Pons (tissue), 1 donor: ENCODE measurements at regions not wholly inside any gene's neighbourhood (a gene's known extent, or its start where the extent isn't known, plus 50 kb on each side); places are given as distances from the start of the nearest gene placed in this dataset.
"Not testable (repeated sequence)": the region's sequence is repeated elsewhere in the genome, so short reads cannot be mapped to it uniquely, and the experiment has no call there.

ENCODE experiments used
- DNase-seq: peaks from one replicate; pipeline ENCODE4 v3.0.0-alpha.2; 2016; ENCODE audit warnings: low spot score

DNA sequence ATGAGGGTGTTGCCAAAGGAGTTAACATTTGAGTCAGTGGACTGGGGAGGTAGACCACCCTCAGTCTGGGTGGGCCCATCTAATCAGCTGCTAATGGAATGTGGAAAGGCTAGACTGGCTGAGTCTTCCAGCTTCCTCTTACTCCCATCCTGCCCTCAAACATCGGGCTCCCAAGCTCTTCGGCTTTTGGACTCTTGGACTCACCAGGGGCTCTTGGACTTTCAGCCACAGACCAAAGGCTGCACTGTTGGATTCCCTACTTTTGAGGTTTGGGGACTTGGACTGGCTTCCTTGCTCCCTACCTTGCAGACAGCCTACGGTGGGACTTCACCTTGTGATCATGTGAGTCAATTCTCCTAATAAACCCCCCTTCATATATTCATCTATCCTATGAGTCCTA lies 276.6 kb upstream of the DIO3 start:
- DNase-seq = no peak

DNA sequence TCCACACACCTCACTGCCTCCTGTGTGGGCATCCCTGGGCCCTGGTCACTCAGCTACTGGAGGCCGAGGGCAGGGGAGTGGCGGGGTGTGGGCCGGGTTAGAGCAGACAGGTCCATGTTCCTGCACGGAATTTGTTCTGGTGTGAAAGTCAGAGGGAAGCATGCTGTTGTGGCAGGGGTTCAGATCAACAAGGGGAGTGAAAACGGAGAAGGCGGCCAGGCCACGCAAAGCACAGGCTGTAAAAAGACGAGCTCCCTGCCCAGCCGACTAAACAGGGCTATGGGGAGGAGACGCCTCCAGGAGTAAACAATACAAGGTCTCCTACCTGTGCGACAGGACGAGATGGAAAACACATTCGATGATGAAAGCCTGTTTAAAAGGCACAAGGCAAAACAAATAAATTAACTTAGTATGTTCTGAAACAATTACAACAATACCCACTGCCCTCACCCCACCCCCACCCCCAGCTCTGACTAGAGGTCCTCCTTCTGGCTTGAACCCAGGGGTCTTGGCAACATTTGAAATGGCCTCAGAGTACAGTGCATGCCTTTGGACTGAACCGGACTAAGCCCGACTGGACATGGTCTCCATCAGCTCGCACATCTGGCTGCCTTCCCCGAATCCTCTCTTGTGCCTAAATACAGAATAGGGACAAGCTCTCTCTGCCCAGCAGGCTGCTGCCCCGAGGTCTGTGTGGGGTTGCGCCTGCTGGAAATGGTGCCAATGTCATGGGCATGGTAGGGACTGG lies 274.9 kb upstream of the DIO3 start:
- no peak for DNase-seq

DNA sequence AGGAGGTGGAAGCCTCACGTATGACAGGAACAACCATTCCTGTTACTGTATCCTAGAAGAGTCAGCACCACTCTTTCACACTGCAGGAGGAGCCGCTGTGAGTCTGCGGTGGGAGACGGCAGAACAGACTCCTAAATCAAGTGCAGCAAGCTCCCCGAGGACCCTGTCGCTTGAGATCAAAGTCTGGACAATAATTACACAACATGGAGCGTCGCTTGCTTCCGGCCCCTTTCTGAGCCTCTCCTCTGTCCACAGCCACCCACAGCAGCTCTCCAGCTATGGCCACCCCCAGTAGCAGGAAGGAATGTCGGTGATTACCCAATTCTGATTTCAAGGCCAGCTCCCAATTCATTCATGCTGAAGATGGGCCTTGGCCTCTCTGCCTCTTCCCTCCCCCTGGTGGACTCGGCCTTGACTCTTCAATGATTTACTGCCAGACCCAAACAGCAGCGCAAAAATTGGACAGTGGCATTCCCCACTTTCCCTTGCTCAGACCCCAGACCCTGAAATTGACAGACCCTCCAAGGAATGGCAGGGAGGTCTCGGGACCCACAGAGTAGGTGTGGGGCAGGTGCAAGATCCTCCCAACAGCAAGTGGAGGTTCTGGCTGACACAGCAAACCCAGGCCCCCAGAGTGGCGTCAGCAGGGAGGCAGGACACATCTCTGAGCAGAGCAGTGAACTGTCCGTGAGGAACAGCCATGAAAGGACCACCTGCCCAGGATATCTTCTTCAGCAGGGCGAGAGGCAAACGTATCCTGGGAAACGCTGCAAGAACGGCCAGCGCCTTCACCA lies 272.7 kb upstream of the DIO3 start:
- DNase-seq = no peak

DNA sequence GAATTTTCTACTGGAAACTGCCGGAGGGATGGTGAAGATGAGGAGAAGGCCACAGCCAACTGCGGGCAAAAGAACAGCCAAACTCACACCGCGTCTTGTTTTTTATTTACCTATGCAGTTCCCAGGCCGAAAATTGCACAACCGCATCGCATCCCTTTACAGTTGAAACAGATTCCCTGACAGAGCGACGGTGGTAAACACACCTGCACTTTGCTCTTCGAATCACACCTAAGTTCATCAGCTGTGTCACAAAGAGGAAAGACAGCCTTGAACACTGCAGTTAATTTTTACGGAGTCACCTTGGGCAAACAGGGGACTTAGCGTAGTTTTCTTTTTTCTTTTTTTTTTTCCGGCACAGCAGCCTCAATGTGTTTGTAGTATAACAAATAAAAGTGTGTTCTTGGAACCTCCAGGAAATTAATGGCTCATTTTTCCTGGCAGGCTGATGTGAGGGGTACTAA lies 272.0 kb upstream of the DIO3 start:
- no peak for DNase-seq

DNA sequence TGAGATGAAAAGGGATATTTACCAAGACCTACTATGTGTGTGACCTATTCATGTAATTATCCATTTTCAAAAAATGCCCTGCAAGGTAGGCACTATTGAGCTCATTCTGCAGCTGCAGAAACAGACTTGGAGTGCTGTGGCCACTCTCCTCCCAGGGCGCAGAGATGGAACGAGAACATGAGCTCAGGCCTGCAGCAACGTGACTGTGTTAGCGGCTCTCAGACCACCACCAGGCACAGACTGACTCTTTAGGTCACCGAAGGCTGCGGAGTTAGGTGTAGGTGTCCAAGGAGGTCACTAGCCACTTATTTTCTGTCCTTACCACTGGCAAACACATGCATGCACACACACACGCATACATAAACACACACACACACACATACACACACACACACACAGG lies 271.4 kb upstream of the DIO3 start:
- DNase-seq = no peak

DNA sequence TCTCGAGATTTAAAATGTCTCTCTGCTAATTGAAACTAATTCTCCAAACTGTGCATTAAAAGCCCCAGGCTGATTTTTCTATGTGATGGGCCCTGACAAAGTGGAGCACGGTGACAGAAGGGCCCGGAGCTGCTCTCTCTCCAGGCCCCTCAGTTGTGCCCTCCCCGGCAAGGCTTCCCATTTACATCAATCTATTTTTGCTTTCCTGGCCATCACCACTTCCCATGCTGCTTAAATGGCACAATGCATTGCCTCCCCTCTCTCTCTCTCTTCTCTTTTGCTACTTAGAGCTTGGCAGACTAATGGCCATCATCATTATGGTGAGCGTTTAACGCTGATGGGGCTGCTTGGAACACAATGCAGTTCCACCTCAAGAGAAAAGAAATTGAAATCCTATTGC lies 270.7 kb upstream of the DIO3 start:
- DNase-seq = no peak

DNA sequence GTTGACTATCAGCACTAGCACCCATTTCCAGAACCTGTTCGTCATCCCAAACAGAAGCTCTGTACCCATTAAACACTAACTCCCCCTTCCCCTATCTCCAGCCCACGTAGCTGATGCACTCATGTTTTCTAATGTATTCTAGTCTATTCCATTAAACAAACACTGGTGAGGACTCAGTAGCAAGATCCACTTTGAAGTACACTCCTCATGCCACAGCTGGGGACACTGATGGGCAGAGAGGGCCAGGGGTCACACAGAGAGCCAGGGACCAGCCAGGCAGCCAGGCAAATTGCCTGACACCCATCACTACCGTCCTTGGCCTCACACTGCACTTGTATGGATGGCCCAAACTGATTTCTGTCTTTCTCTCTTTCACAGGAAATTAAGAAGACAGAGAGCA lies 269.9 kb upstream of the DIO3 start:
- no peak for DNase-seq

DNA sequence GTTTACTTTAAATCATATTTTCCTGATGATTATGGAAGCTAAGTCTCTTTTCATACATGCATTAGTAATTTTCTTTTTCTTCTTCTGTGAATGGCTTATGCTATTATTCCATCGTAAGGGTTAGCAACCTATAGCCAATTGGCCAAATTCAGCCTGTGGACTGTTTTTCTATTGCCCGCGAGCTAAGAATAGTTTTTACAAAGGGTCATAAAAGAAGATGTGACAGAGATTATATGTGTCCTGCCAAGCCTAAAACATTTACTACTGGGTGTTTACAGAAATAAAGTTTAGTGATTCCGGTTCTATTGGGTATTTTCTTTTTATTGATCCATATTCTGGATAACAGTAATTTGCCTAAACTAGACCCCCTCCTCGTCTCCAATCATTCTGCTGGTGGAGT lies 268.8 kb upstream of the DIO3 start:
- DNase-seq = no peak

DNA sequence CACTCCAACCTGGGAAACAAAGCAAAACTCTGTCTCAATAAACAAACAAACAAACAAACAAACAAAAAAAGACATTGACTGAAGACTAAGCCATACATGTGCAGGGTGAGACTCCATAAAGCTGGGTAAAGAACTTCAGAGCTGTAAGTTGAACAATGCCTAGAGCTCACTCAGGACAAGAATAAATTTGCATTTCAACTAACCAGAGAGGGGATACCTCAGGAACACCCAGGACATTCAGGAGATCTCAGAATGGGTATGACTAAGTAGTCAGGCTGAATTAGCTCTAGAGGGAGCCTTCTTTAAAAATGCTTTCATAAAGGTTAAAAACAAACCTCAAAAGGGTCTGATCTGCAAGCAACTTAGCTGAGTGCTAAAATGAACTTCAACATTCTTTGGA lies 267.7 kb upstream of the DIO3 start:
- no peak for DNase-seq

DNA sequence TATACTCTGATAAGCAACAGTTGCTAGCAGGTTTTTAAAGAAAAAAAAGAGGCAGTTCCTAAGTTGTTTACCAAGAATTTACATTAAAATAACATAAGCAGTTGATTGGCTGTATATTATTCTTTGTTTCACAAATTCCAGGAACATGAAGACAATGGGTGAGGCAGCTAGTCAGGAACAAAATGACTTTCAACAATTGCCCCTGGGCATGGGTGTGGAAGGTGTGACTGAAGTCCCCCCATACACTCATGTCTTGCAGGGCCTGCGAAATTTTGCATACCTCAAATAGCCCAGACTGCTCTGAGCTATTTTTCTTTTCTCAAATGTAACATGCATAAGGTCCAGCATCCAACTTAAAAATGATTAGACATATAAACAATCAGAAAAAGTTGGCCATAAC lies 267.2 kb upstream of the DIO3 start:
- DNase-seq = no peak

DNA sequence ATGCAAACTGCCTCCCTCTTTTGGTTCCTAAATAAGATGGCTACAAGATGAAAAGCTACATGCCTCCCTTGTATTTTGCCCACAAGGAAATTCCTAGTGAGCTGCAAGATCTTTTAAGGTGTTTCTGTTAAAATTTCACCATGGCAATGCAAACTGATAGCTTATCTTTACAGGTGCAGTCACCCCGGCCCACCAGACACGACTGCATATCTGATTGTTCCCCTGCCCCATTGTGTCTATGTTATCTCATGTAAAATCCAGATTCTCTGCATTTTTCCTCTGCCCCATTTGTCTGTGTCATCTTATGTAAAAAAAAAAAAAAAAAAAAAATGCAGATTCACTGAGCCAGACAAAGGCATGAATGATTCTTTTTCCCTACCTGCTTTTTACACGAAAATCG lies 261.5 kb upstream of the DIO3 start:
- DNase-seq = not testable (repeated sequence)

DNA sequence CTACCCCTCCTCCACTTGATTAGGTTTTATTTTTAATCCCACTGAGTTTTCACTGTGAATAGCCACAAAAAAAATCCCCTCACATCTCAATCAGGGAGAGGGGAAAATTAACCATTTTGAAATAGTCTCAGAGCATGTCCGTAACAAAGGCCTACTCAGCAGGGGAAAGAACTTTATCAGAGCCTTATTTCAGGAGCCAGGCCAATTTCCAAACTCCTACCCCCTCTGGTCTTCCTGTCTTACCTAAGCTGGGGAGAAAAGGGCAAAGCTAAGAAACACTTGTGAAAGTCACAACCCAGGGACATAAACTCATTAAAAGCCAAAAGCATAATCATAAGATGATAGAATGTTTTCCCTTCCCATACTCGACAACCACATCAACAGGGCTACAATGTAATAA lies 260.3 kb upstream of the DIO3 start:
- DNase-seq = no peak

DNA sequence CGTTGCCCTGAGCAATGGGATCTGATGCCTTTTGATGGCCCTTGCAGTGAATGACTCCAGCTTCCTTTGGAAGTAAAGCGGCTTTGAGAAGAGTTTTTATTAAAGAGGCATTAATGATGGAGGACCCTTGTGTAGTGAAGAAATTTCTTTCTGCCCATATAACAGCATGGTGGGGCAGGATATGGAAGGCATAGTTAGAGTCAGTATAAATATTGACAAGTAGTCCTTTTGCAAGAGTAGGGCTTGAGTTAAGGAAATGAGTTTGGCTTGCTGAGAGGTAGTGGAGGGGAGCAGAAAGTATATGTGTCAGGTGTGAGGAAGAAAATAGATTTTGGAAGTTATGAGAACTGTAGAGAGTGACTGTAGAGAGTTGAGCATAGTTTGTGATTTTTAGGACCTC lies 254.1 kb upstream of the DIO3 start:
- not testable (repeated sequence) for DNase-seq

DNA sequence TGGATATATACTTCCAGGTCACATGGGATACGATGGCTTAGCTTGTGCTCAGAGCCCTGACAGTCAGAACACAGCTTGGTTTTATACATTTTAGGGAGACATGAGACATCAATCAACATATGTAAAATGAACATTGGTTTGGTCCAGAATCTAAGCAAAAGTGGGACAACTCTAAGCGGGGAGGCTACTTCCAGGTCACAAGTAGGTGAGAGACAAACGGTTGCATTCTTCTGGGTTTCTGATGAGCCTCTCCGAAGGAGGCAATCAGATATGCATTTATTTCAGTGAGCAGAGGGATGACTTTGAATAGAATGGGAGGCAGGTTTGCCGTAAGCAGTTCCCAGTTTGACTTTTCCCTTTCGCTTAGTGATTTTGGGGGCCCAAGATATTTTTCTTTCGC lies 250.1 kb upstream of the DIO3 start:
- DNase-seq = not testable (repeated sequence)

DNA sequence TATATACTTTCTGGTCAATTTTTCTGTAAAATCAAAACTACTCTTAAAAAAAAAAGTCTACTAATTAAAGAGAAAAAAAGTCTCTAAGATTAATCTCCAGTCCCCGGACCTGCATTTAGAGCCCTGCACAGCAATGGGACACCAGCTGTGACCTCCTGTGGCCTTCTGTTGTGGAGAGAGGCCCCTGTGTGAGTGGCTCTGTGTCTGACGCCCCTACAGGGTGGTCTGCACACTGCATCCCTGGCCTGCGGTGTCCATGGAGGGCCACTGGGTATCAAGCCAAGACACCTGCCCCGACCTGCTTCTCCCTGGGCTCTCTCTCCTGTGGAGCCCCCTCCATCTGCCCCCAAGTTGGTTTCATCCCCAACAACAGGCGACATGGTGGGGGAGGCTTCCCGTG lies 248.0 kb upstream of the DIO3 start:
- no peak for DNase-seq

DNA sequence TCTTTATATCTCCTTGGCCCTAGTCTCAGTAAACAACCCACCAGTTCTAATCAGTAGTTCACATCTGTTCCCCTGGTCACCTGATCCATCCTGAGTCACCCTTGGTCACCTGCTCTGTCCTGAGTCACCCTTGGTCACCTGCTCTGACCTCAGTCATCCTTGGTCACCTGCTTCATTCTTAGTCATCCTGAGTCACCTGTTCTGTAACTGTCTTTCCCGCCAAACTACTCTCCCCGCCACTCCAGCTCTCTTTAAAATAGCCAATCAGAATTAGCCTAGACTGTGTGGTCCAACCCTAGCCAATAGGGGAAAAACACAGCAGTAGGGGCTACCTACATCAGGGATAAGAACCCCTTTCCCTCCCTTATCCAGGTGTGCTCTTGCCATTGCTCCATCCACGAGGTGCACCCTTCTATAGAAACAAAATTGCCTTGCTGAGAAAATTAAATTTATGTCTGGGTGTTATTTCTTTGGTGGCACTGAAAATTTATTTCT lies 245.4 kb upstream of the DIO3 start:
- DNase-seq = no peak

DNA sequence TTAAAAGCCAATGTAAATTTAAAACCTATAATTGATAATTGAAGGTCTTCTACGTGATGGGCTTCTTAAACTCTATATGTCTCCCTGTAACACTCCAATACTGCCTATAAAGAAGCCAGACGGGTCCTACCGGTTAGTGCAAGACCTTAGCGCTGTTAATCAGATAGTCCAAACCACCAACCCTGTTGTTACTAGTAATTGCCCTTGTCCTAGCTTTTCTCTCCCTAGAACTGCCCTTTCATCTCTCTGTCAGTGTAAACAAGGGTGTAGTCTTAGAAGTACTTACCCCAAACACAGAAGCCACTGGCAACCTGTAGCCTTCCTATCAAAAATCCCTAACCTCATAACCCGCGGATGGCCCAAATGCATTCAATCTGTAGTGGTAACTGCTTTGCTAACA lies 243.0 kb upstream of the DIO3 start:
- no peak for DNase-seq

DNA sequence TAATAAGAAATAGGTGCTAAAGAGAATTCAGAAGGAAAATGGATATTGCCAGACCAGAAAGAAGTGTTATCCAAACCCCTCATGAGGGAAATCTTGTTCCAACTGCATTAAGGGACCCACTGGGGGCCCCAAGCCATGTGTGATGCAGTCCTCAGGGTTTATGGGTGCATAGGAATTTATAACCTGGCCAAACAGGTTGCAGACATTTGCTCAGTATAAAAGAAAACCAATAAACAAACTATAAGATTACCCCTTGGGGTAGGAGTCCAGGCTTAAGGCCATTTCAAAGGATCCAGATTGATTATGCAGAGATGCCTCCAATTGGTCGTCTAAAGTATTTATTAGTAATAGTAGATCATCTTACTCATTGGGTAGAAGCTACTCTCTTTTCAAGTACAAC lies 240.9 kb upstream of the DIO3 start:
- DNase-seq = no peak

DNA sequence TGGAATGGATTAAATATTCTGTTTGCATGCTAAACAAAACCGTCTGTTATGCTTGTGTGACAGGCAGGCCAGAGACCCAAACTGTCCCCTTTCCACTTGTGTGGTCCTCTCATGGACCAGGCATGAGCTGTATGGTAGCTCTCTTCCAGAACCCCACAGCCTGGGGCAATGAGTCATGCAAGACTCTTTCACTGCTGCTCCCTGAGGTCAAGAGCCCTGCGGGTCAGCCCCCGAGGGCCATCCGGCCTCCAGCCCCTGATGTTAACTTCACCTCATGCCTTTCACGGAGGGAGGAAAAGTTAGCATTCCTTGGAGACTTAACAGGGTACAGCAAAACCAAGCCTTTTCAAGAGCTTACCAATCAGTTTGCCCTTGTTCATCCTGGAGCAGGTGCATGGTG lies 239.1 kb upstream of the DIO3 start:
- no peak for DNase-seq

DNA sequence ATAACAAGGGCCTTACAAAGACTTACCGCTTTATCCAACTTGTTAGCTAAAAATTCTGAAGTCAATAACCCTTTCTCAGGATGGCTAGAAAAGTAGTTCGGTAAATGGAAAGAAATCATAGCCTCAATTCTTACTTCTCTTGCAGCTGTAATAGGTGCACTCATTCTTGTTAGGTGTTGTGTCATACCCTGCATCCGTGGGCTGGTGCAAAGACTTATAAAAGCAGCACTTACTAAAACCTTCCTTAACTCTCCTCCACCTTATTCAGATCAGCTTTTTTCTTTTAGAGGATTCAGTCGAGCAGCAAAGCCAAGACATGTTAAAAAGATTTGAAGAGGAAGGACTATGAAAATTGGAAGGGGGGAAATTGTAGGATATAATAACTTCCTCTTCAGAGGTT lies 238.2 kb upstream of the DIO3 start:
- DNase-seq = no peak

DNA sequence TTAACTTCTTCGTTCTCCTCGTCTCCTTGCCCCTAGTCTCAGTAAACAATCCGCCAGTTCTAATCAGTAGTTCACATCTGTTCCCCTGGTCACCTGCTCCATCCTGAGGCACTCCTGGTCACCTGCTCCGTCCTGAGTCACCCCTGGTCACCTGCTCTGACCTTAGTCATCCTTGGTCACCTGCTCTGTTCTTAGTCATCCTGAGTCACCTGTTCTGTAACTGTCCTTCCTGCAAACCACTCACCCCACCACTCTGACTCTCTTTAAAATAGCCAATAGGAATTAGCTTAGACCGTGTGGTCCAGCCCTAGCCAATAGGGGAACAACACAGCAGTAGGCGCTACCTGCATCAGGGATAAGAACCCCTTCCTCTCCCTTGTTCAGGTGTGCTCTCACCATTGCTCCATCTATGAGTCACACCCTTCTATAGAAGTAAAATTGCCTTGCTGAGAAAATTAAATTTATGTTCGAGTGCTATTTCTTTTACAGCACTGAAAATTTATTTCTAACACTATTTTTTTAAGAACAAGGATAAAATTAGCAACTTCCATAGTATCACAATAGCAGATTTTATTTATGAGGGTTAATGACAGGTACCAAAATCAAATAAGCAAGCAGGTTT lies 237.6 kb upstream of the DIO3 start:
- not testable (repeated sequence) for DNase-seq

DNA sequence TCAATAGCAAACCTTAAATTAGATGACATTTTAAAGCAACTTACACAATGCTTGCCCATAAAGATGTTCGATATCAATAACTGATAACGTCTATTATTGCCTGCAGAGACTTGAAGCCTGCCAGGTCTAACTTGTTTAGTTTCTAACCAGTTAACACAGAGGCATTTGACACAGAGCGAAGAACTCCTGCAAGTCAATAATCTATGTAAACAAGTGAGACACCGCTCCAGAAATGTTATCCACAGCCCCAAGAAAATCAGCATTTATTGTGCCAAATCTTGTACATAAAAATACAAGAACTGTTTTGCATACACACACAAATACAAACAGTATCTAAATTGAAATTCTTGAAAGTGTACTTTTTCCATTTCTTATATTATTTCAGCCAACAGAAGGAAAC lies 236.0 kb upstream of the DIO3 start:
- no peak for DNase-seq

DNA sequence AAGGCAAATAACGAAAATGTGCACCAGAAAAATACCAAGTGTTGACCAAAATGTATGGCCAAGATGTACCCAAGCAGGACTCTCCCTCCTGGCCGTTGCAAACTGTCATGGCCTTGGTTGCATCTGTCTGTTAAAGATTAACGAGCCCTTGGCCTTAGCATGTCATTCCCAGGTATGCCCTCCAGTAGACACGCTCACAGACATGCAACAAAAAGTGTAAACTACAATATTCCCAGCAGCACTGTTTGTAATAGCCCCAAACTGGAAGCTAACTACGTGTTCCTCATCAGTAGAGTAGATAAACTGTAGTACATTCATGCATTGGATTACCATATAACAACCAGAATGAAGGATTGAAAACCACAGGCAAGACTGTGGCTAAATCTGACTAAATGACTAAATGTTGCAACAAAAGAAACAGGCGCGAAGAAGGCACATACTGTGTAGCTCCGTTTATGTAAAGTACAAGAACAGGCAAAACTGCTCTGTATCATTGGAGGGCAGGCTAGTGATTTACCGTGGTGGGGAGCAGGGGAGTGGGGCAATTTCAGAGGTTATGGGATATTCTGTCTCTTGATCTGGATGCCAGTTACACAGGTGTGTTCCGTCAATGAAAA lies 232.8 kb upstream of the DIO3 start:
- DNase-seq = no peak
